ENCODE measurements at regions not wholly inside any gene's neighbourhood (a gene's known extent, or its start where the extent isn't known, plus 50 kb on each side); places are given as distances from the start of the nearest gene placed in this dataset.

DNA sequence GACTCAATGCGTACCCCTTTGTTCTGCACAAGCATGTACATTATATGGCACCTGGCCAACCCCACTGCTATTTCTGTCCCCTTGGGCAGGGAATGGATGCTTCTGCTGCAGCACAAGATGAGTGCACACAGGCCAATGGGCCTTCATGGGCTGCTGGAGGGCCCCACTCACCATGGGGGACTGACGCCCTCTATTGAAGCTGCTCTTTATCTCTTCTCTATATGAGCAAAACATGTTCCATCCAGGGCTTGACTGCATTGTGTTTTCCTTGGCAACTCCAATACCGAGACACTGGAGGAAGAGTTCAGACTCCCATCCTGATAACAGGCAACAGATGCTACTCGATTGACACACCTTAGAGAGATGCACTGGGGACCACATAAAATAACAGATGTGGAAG, 251.6 kb upstream of the NCKAP5 start:
- TF ChIP-seq, protein P1, sequence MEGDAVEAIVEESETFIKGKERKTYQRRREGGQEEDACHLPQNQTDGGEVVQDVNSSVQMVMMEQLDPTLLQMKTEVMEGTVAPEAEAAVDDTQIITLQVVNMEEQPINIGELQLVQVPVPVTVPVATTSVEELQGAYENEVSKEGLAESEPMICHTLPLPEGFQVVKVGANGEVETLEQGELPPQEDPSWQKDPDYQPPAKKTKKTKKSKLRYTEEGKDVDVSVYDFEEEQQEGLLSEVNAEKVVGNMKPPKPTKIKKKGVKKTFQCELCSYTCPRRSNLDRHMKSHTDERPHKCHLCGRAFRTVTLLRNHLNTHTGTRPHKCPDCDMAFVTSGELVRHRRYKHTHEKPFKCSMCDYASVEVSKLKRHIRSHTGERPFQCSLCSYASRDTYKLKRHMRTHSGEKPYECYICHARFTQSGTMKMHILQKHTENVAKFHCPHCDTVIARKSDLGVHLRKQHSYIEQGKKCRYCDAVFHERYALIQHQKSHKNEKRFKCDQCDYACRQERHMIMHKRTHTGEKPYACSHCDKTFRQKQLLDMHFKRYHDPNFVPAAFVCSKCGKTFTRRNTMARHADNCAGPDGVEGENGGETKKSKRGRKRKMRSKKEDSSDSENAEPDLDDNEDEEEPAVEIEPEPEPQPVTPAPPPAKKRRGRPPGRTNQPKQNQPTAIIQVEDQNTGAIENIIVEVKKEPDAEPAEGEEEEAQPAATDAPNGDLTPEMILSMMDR (IDR thresholded peaks at IDR 0.05) = no peak
- TF ChIP-seq EZH2 (IDR thresholded peaks at IDR 0.05; ENCODE audit: borderline replicate concordance, insufficient read depth, low read depth, low read length, poor library complexity, severe bottlenecking) = no peak
